Activated CD4-positive, alpha-beta memory T cell treated with anti-CD3 and anti-CD28 coated beads, Interleukin-2, amount 10 ng/mL, durations not matched to agents 7 days and 5 days (primary cell): ENCODE measurements at regions not wholly inside any gene's neighbourhood (a gene's known extent, or its start where the extent isn't known, plus 50 kb on each side); places are given as distances from the start of the nearest gene placed in this dataset.
"Not testable (repeated sequence)": the region's sequence is repeated elsewhere in the genome, so short reads cannot be mapped to it uniquely, and the experiment has no call there.

Experiments
- CTCF ChIA-PET: fragments of 350-600 bp; sonication (Branson Sonifier 250); formaldehyde crosslinking; loops from one replicate; lab custom pipeline; 2021; ENCODE audit warnings: antibody characterized with exemption, inconsistent platforms; lab: Charles Lee
- POLR2A ChIA-PET: fragments of 350-600 bp; sonication (Branson Sonifier 250); formaldehyde crosslinking; loops from one replicate; lab custom pipeline; 2021; ENCODE audit warnings: antibody characterized with exemption; lab: Charles Lee
- DNase-seq: peaks from one replicate; pipeline ENCODE4 v3.0.0-alpha.2; 2020
- H3K27ac Mint-ChIP-seq: one replicate; pipeline ENCODE4 v1.8.0; 2021; ENCODE audit warnings: mild to moderate bottlenecking, mixed read lengths
- H3K27me3 Mint-ChIP-seq: one replicate; pipeline ENCODE4 v1.8.0; 2021; ENCODE audit warnings: mixed read lengths
- H3K36me3 Mint-ChIP-seq: one replicate; pipeline ENCODE4 v1.8.0; 2021; ENCODE audit warnings: low read depth, mixed read lengths
- H3K4me1 Mint-ChIP-seq: one replicate; pipeline ENCODE4 v1.8.0; 2021; ENCODE audit warnings: mixed read lengths
- H3K4me3 Mint-ChIP-seq: one replicate; pipeline ENCODE4 v1.8.0; 2021; ENCODE audit warnings: mild to moderate bottlenecking, mixed read lengths
- H3K9me3 Mint-ChIP-seq: one replicate; pipeline ENCODE4 v1.8.0; 2021; ENCODE audit warnings: mixed read lengths

DNA sequence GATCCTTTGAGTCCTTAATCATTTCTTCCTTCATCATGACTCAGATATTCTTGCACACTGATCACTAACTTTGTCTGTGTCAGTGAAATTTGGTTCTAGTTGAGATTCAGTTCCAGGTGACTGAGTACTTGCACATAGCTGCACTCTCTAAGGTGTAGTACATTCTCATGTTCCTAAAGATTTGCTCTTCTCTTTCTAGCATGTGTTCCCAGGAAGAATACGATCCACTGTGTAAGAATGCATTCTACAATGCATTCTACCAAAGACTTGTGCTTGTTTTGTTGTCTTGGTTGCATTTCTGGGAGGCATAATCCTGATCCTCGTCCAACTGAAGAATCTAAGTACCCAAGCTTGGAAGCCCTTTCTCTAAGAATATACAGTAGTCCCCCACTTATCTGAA lies 104.3 kb upstream of the CDC42BPA start:
- H3K36me3 Mint-ChIP-seq = no peaks in the 10 kb centered on the region
- H3K4me3 Mint-ChIP-seq = no peak overlapping the region
- ChIA-PET CTCF (no interaction called here), POLR2A (no interaction called here)
- no peak for DNase-seq
- peaks cover 8% of the 10 kb centered on the region for H3K27me3 Mint-ChIP-seq
- H3K9me3 Mint-ChIP-seq = no peaks in the 10 kb centered on the region
- H3K27ac Mint-ChIP-seq = no peak overlapping the region
- H3K4me1 Mint-ChIP-seq = no peaks in the 10 kb centered on the region

GRCh38 chr1:227420147-227420546 lies 101.9 kb upstream of the CDC42BPA start:
- ChIA-PET POLR2A (no interaction called here), CTCF (interaction anchor here (0.5 kb wide), 1 partner anchor 240 kb away, joined by 3 read pairs; no protein-coding TSS in a partner anchor)
- H3K4me3 Mint-ChIP-seq = no peak overlapping the region
- no peak overlapping the region for H3K27ac Mint-ChIP-seq
- no peaks in the 10 kb centered on the region for H3K9me3 Mint-ChIP-seq
- peaks cover 7% of the 10 kb centered on the region for H3K27me3 Mint-ChIP-seq
- DNase-seq = no peak
- no peaks in the 10 kb centered on the region for H3K4me1 Mint-ChIP-seq
- H3K36me3 Mint-ChIP-seq = no peaks in the 10 kb centered on the region

- peaks cover 3% of the 10 kb centered on the region for H3K27me3 Mint-ChIP-seq
- no peak overlapping the region for H3K4me3 Mint-ChIP-seq
- no peaks in the 10 kb centered on the region for H3K4me1 Mint-ChIP-seq
- CTCF ChIA-PET = no interaction called here
- POLR2A ChIA-PET = no interaction called here
- H3K9me3 Mint-ChIP-seq = no peaks in the 10 kb centered on the region
- H3K27ac Mint-ChIP-seq = no peak overlapping the region
- no peak for DNase-seq
- no peaks in the 10 kb centered on the region for H3K36me3 Mint-ChIP-seq
Measured at GRCh38 chr1:227417756-227418480, 99.6 kb upstream of the CDC42BPA start.

DNA sequence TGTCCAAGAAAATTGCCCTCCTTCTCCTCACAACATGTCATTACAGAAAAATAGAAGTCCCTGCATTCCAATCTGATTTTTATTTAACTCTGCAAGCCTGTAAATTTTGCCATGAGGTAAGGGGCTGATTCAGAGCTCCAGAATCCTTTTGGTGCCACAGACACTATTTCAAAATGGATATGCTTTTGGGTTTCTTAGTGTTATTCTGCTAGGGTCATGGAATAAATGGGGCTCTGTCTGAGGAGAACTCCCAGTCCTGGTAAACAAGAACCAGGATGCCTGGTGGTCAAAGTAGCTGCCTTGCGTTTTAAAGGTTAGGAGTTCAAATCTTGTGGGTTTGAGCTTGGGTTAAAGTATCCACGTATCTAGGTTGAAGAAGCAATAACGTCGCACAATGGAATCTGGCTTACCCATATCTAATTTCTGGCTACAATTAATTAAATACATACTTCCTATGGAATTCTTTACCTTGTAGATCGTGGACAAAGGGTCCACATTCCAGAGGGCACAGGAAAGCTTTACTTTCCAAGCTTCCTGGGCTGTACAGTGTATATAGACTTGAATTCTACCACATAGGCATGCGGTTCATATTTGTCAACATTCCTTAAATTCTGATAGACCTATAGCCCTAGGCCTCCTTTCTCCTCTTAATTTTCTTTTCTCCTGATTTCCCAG lies 98.0 kb upstream of the CDC42BPA start:
- ChIA-PET POLR2A (no interaction called here), CTCF (no interaction called here)
- Mint-ChIP-seq H3K9me3 (peaks cover 2% of the 10 kb centered on the region), H3K4me1 (no peaks in the 10 kb centered on the region), H3K27me3 (peaks cover 6% of the 10 kb centered on the region), H3K4me3 (no peak overlapping the region), H3K36me3 (no peaks in the 10 kb centered on the region), H3K27ac (no peak overlapping the region)
- no peak for DNase-seq

DNA sequence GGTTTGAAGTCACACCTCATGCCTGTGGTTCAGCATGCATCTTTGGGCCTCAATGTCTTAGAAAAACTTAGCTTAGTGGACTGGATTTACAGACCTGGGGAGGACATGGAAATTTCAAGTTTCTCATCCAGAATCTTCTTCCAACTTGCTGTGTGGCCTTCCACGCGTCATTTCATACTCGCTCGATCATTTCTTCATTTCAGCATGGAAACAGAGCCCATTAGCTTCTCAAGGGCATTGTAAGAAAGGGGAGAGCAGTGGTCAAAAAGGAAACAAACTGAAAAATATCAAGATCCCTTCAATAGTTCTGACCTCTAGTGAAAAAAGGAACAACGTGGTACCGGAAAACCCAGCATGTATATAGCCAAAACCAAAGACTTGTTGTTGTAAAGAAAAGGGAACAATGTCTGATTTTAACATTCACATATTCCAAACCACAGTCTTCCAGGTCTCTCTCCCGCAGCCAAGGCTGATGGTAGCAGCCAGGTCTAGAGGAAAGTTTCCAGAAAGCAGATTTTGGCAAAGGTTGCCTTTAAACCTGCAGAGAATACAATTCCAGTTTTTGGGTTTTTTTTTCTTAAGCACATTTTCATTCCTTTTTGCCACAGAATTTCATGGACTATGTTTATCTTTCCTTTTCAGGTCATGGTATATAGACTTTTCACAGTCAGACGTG lies 97.0 kb upstream of the CDC42BPA start:
- no peaks in the 10 kb centered on the region for H3K4me1 Mint-ChIP-seq
- no peak overlapping the region for H3K27ac Mint-ChIP-seq
- H3K9me3 Mint-ChIP-seq = peaks cover 2% of the 10 kb centered on the region
- POLR2A ChIA-PET = no interaction called here
- peaks cover 9% of the 10 kb centered on the region for H3K27me3 Mint-ChIP-seq
- no peak for DNase-seq
- H3K4me3 Mint-ChIP-seq = no peak overlapping the region
- CTCF ChIA-PET = no interaction called here
- H3K36me3 Mint-ChIP-seq = no peaks in the 10 kb centered on the region

GRCh38 chr1:227411066-227411465 lies 92.8 kb upstream of the CDC42BPA start:
- DNase-seq = no peak
- CTCF ChIA-PET = no interaction called here
- H3K9me3 Mint-ChIP-seq = peaks cover 2% of the 10 kb centered on the region

DNA sequence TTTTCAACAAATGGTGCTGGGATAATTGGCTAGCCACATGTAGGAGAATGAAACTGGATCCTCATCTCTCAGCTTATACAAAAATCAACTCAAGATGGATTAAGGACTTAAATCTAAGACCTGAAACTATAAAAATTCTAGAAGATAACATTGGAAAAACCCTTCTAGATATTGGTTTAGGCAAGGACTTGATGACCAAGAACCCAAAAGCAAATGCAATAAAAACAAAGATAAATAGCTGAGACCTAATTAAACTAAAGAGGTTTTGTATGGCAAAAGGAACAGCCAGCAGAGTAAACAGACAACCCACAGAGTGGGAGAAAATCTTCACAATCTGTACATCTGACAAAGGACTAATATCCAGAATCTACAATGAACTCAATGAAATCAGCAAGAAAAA lies 88.0 kb upstream of the CDC42BPA start:
- H3K27me3 Mint-ChIP-seq = peaks cover 13% of the 10 kb centered on the region
- H3K4me3 Mint-ChIP-seq, H3K27ac Mint-ChIP-seq, DNase-seq, H3K4me1 Mint-ChIP-seq, H3K36me3 Mint-ChIP-seq, H3K9me3 Mint-ChIP-seq, POLR2A ChIA-PET, CTCF ChIA-PET: not testable (repeated sequence)

More at GRCh38 chr1:227411066-227411465, 92.8 kb upstream of the CDC42BPA start:
- peaks cover 14% of the 10 kb centered on the region for H3K27me3 Mint-ChIP-seq
- no peaks in the 10 kb centered on the region for H3K36me3 Mint-ChIP-seq
- POLR2A ChIA-PET = no interaction called here
- no peak overlapping the region for H3K4me3 Mint-ChIP-seq
- no peaks in the 10 kb centered on the region for H3K4me1 Mint-ChIP-seq
- no peak overlapping the region for H3K27ac Mint-ChIP-seq

DNA sequence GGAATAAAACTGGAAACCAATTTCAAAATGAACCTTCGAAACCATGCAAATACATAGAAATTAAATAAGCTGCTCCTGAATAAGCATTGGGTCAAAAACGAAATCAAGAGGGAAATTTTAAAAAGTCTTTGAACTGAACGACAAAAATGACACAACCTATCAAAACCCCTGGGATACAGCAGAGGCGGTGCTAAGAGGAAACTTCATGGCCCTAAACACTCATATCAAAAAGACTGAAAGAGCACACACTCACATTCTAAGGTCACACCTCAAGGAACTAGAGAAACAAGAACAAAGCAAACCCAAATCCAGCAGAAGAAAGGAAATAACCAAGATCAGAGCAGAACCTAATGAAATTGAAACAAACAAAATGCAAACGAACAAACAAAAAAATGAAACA lies 85.2 kb upstream of the CDC42BPA start:
- peaks cover 2% of the 10 kb centered on the region for H3K9me3 Mint-ChIP-seq
- ChIA-PET POLR2A (no interaction called here), CTCF (no interaction called here)
- H3K27ac Mint-ChIP-seq = no peak overlapping the region
- peaks cover 10% of the 10 kb centered on the region for H3K27me3 Mint-ChIP-seq
- no peaks in the 10 kb centered on the region for H3K4me1 Mint-ChIP-seq
- DNase-seq = no peak
- H3K36me3 Mint-ChIP-seq = no peaks in the 10 kb centered on the region
- no peak overlapping the region for H3K4me3 Mint-ChIP-seq

DNA sequence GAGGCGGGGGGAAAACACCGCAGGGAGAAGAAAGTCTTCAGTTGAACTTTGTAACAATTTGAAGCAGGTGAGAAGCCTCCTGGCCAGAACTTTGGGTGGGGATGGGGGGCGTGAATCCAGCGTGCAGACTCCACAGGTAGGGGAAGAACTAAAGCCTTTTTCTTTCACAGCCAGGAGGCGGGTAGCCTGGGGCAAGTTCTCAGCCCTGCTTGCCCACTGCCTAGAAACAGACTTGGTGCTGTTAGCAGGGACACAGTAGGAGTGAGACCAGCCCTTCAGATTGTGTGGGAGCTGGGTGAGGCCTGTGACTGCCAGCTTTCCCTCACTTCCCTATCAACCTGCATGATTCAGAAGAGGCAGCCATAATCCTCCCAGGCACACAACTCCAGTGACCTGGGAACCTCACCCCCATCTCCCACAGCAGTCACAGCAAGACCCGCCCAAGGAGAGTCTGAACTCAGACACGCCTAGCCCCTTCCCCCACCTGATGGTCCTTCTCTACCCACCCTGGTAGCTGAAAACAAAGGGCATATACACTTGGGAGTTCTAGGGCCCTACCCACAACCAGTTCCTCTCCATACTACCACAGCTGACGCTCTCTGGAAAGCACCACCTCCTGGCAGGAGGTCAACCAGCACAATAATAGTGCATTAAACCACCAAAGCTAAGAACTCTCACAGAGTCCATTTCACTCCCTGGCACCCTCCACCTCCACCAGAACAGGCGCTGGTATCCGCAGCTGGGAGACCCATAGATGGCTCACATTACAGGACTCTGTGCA lies 83.5 kb upstream of the CDC42BPA start:
- H3K27me3 Mint-ChIP-seq = peaks cover 2% of the 10 kb centered on the region
- peaks cover 2% of the 10 kb centered on the region for H3K9me3 Mint-ChIP-seq
- no peak for DNase-seq
- H3K4me1 Mint-ChIP-seq = peaks cover 6% of the 10 kb centered on the region
- no peaks in the 10 kb centered on the region for H3K36me3 Mint-ChIP-seq
- H3K27ac Mint-ChIP-seq = no peak overlapping the region
- ChIA-PET POLR2A (no interaction called here), CTCF (no interaction called here)
- H3K4me3 Mint-ChIP-seq = no peak overlapping the region

GRCh38 chr1:227399152-227399730 lies 80.9 kb upstream of the CDC42BPA start:
- no peak overlapping the region for H3K4me3 Mint-ChIP-seq
- no peaks in the 10 kb centered on the region for H3K36me3 Mint-ChIP-seq
- CTCF ChIA-PET = no interaction called here
- no peak overlapping the region for H3K27ac Mint-ChIP-seq
- peaks cover 8% of the 10 kb centered on the region for H3K4me1 Mint-ChIP-seq
- no peak for DNase-seq
- POLR2A ChIA-PET = no interaction called here
- peaks cover 4% of the 10 kb centered on the region for H3K27me3 Mint-ChIP-seq
- H3K9me3 Mint-ChIP-seq = peaks cover 2% of the 10 kb centered on the region

GRCh38 chr1:227397354-227397978 lies 79.2 kb upstream of the CDC42BPA start:
- Mint-ChIP-seq H3K4me1 (peaks cover 8% of the 10 kb centered on the region), H3K9me3 (no peaks in the 10 kb centered on the region), H3K27ac (no peak overlapping the region), H3K4me3 (no peak overlapping the region), H3K36me3 (no peaks in the 10 kb centered on the region), H3K27me3 (peaks cover 5% of the 10 kb centered on the region)
- DNase-seq = no peak
- POLR2A ChIA-PET = no interaction called here
- CTCF ChIA-PET = no interaction called here

GRCh38 chr1:227396539-227397353 lies 78.5 kb upstream of the CDC42BPA start:
- Mint-ChIP-seq H3K27me3 (peaks cover 5% of the 10 kb centered on the region), H3K4me1 (peaks cover 8% of the 10 kb centered on the region), H3K36me3 (no peaks in the 10 kb centered on the region), H3K4me3 (no peak overlapping the region), H3K9me3 (no peaks in the 10 kb centered on the region), H3K27ac (no peak overlapping the region)
- DNase-seq = no peak
- CTCF ChIA-PET = no interaction called here
- POLR2A ChIA-PET = no interaction called here
